Caco-2 (cell line): ENCODE measurements at regions not wholly inside any gene's neighbourhood (a gene's known extent, or its start where the extent isn't known, plus 50 kb on each side); places are given as distances from the start of the nearest gene placed in this dataset.

Experiments used
- BruUV-seq: library from RNA; stranded (reverse); fragments of 400-500 nt; replicated peaks from 2 replicates; lab custom pipeline; 2021; lab: Mats Ljungman, UMichigan
- CTCF ChIA-PET: fragments of 300-600 bp; sonication (Branson Sonifier 250); formaldehyde crosslinking; loops from one replicate; lab custom pipeline; 2022; ENCODE audit warnings: antibody characterized with exemption; lab: Charles Lee
- POLR2A ChIA-PET: fragments of 300-600 bp; sonication (Branson Sonifier 250); formaldehyde crosslinking; loops from one replicate; lab custom pipeline; 2022; ENCODE audit warnings: antibody characterized with exemption; lab: Charles Lee
- DNase-seq, 2 experiments: peaks; one replicate each; pipeline versions ENCODE4 v3.0.0 to v3.0.0-alpha.2; 2020 to 2022
- H3K27me3 ChIP-seq: replicated peaks from 2 replicates; pipeline ENCODE4 v1.6.0; 2011; ENCODE audit warnings: low read length; ENCODE audit not compliant: control insufficient read depth, insufficient read depth
- H3K36me3 ChIP-seq: 2 replicates; pipeline ENCODE4 v1.5.1; 2011; ENCODE audit warnings: low read length; ENCODE audit not compliant: control insufficient read depth, insufficient read depth
- H3K4me1 ChIP-seq: fragments of 250-450 bp; sonication (Bioruptor Pico); 2 replicates; pipeline ENCODE4 v1.5.1; 2020; ENCODE audit warnings: mild to moderate bottlenecking
- H3K4me3 ChIP-seq: 2 replicates; pipeline ENCODE4 v1.5.1; 2011; ENCODE audit warnings: low read depth, mild to moderate bottlenecking, control low read depth, low read length
- H3K9me3 ChIP-seq: fragments of 250-450 bp; sonication (Bioruptor Pico); 2 replicates; pipeline ENCODE4 v1.5.1; 2020; ENCODE audit warnings: mild to moderate bottlenecking, moderate library complexity
- H3K27ac Mint-ChIP-seq: one replicate; pipeline ENCODE4 v1.8.0; 2022; ENCODE audit warnings: mixed read lengths; ENCODE audit not compliant: unreplicated experiment
- H3K27me3 Mint-ChIP-seq: one replicate; pipeline ENCODE4 v1.8.0; 2022; ENCODE audit warnings: mixed read lengths; ENCODE audit not compliant: insufficient read depth, unreplicated experiment
- H3K36me3 Mint-ChIP-seq: one replicate; pipeline ENCODE4 v1.8.0; 2022; ENCODE audit warnings: mild to moderate bottlenecking, mixed read lengths; ENCODE audit not compliant: insufficient read depth, unreplicated experiment
- H3K4me1 Mint-ChIP-seq: one replicate; pipeline ENCODE4 v1.8.0; 2022; ENCODE audit warnings: low read depth, mixed read lengths; ENCODE audit not compliant: unreplicated experiment
- H3K4me3 Mint-ChIP-seq: one replicate; pipeline ENCODE4 v1.8.0; 2022; ENCODE audit warnings: mild to moderate bottlenecking, moderate library complexity, mixed read lengths; ENCODE audit not compliant: unreplicated experiment
- H3K9me3 Mint-ChIP-seq: one replicate; pipeline ENCODE4 v1.8.0; 2022; ENCODE audit warnings: mixed read lengths; ENCODE audit not compliant: unreplicated experiment
- CTCF ChIP-seq, 2 experiments: fragments of 200-600 bp in 1 of 2; IDR thresholded peaks; 1 replicate in 1 of 2; 2 replicates in 1 of 2; pipeline versions ENCODE4 v1.5.1 to v1.8.0; 2011 to 2022; ENCODE audit warnings: antibody characterized with exemption in 1 of 2, control low read depth in 1 of 2, inconsistent platforms in 1 of 2, low read depth in 1 of 2, low read length in 1 of 2, mild to moderate bottlenecking in 1 of 2, moderate library complexity in 1 of 2; ENCODE audit not compliant: insufficient read depth in 1 of 2, severe bottlenecking in 1 of 2, unreplicated experiment in 1 of 2
- intact Hi-C: fragments of 100-400 bp; cut with micrococcal nuclease; formaldehyde crosslinking; loops from one replicate; pipeline ENCODE4 v1.10.0; 2022; ENCODE audit not compliant: unreplicated experiment

GRCh38 chr21:15122241-15122640 is 57.4 kb upstream of the NRIP1 start:
- ChIA-PET POLR2A (interaction anchor here (0.6 kb wide), 1 partner anchor 494 kb away, joined by 3 read pairs; no protein-coding TSS in a partner anchor), CTCF (interaction anchor here (1.2 to 1.7 kb wide), 2 partner anchors 18 to 57 kb away, joined by 4 to 7 read pairs; partner anchors contain the start of gene NRIP1)
- Mint-ChIP-seq H3K27ac (peak overlapping the region; percentile 6), H3K4me3 (peak overlapping the region; percentile 60), H3K4me1 (peaks cover 16% of the 10 kb centered on the region), H3K36me3 (no peaks in the 10 kb centered on the region), H3K9me3 (no peaks in the 10 kb centered on the region), H3K27me3 (no peaks in the 10 kb centered on the region)
- H3K27me3 ChIP-seq = no peaks in the 10 kb centered on the region
- intact Hi-C loops = no loop called here
- no peaks in the 10 kb centered on the region for H3K36me3 ChIP-seq
- no peak overlapping the region for H3K4me3 ChIP-seq
- BruUV-seq = no TSS peak
- DNase-seq = peak in 1 of 2 experiments; percentile 2
- TF ChIP-seq CTCF (IDR thresholded peaks at IDR 0.05; ENCODE audit: insufficient read depth in 1 of 2, low read depth in 1 of 2, low read length in 1 of 2, severe bottlenecking in 1 of 2, unreplicated experiment in 1 of 2) = no peak
- peaks cover 16% of the 10 kb centered on the region for H3K4me1 ChIP-seq
- H3K9me3 ChIP-seq = no peaks in the 10 kb centered on the region

GRCh38 chr21:15124731-15125130 is 59.9 kb upstream of the NRIP1 start:
- no peak overlapping the region for H3K27ac Mint-ChIP-seq
- intact Hi-C loops = no loop called here

GRCh38 chr21:15126948-15127347 is 62.1 kb upstream of the NRIP1 start:
- peaks cover 4% of the 10 kb centered on the region for H3K9me3 Mint-ChIP-seq
- TF ChIP-seq CTCF (IDR thresholded peaks at IDR 0.05; ENCODE audit: insufficient read depth in 1 of 2, low read depth in 1 of 2, low read length in 1 of 2, severe bottlenecking in 1 of 2, unreplicated experiment in 1 of 2) = no peak
- H3K4me3 Mint-ChIP-seq = no peak overlapping the region
- peaks cover 8% of the 10 kb centered on the region for H3K4me1 ChIP-seq
- peaks cover 6% of the 10 kb centered on the region for H3K4me1 Mint-ChIP-seq
- H3K36me3 Mint-ChIP-seq = no peaks in the 10 kb centered on the region
- H3K4me3 ChIP-seq = no peak overlapping the region
- no peak overlapping the region for H3K27ac Mint-ChIP-seq
- no peaks in the 10 kb centered on the region for H3K27me3 ChIP-seq
- ChIA-PET CTCF (no interaction called here), POLR2A (no interaction called here)
- intact Hi-C loops = no loop called here
- BruUV-seq = no TSS peak
- H3K36me3 ChIP-seq = no peaks in the 10 kb centered on the region; the same call in 1 of the 2 replicates
- no peak for DNase-seq
- H3K9me3 ChIP-seq = no peaks in the 10 kb centered on the region
- H3K27me3 Mint-ChIP-seq = no peaks in the 10 kb centered on the region

More at GRCh38 chr21:15124731-15125130, 59.9 kb upstream of the NRIP1 start:
- CTCF ChIA-PET = no interaction called here
- no peaks in the 10 kb centered on the region for H3K9me3 ChIP-seq
- H3K4me3 Mint-ChIP-seq = no peak overlapping the region
- DNase-seq = no peak
- no peak for TF ChIP-seq CTCF (IDR thresholded peaks at IDR 0.05; ENCODE audit: insufficient read depth in 1 of 2, low read depth in 1 of 2, low read length in 1 of 2, severe bottlenecking in 1 of 2, unreplicated experiment in 1 of 2)
- H3K9me3 Mint-ChIP-seq = no peaks in the 10 kb centered on the region
- no peak overlapping the region for H3K4me3 ChIP-seq
- H3K36me3 ChIP-seq = no peaks in the 10 kb centered on the region; the same call in 1 of the 2 replicates
- peaks cover 16% of the 10 kb centered on the region for H3K4me1 ChIP-seq
- BruUV-seq = no TSS peak
- H3K27me3 Mint-ChIP-seq = no peaks in the 10 kb centered on the region
- H3K4me1 Mint-ChIP-seq = peaks cover 16% of the 10 kb centered on the region
- H3K36me3 Mint-ChIP-seq = no peaks in the 10 kb centered on the region
- H3K27me3 ChIP-seq = no peaks in the 10 kb centered on the region
- POLR2A ChIA-PET = no interaction called here
